GM21381 (cell line): ENCODE measurements at regions not wholly inside any gene's neighbourhood (a gene's known extent, or its start where the extent isn't known, plus 50 kb on each side); places are given as distances from the start of the nearest gene placed in this dataset.

Experiments used
- ATAC-seq: cut with Tn5 transposase; IDR thresholded peaks from one replicate; pipeline ENCODE4 v1.9.1; 2021; ENCODE audit warnings: mild to moderate bottlenecking, moderate library complexity; ENCODE audit not compliant: unreplicated experiment

GRCh38 chr12:91610561-91610960 lies 427.9 kb upstream of the DCN start:
- ATAC-seq = no peak

DNA sequence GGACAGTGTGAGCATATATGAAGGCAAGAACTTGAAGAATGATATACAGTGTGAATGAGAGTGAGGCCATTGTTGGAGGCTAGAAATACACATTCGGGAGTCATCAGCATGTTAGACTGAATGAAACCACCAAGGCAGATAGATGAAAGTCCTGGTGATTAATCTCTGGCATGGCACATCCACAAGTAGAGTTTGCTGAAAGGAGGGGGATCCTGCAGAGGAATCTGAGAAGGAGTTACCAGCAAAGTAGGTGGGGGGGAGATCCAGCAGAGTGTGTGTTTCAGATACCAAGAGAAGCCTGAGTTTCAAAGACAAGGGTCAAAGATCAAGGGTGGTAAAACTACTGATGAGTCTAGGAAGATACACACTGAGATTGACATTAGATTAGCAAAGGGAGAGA lies 426.7 kb upstream of the DCN start:
- no peak for ATAC-seq

GRCh38 chr12:91608542-91608941 lies 425.9 kb upstream of the DCN start:
- no peak for ATAC-seq

DNA sequence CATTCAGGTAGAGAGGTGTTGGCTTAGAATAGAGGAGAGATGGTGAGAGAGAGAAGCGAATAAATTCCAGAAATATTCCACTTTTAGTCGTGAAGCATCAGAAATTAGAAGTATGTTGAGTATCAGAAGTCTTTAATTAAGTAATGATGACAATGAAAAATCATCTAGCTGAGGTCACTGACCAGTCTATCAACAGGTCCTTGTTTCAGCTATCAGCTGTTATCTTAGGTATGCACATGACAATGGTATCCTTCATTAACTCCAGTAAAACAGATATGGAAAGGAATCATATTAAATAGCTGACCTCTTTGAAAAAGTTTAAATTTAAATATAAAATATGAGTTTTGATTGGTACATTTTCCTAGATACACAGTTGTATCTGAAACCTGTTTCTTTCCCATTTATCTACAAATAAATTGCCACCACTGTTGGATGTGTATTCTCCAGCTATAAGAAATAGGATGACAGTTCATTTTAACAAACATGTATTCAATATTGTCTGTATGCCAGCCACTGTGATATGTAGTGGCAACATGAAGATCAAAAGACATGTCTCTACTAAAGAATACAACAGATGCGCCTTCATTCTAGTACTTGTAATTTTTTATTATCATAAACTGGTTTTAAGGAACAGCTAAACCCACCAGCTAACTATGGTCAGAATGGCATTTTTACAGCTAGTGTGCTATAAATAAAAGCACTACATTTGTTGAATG lies 424.2 kb upstream of the DCN start:
- no peak for ATAC-seq

DNA sequence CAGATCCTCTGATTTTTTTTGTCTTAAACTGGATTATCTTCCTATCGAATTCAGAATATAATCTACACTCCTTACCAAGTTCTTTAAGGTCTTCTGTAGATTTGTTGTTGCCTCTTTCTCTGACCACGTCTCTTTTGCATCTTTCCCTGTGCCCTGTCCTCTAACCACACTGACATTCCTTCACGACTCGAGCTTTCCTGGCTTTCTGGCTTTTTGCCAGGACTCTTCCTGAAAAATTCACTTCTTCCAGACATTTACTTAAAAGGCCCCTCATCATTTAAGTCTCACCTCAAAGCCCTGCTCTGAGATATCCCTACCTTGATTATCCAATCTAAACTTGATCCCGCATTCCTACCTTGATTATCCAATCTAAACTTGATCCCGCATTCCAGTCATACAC lies 422.3 kb upstream of the DCN start:
- ATAC-seq = no peak

DNA sequence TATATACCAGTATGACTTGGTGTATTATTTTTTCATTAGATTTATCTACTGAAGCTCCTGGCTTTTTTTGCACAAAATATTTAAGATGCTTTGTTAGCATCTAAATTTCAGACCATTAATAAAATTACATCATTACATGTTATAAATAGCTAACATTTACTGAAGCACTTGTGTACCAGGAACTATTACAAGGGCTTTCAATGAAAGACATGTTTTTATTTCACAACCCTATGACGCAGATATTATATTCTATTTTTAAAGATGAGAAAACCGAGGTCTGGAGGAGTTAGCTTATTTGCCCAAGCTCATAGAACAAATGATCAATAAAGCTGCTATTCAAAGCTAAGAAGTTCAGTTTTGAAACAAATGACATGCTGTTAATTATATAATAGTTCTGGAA lies 420.4 kb upstream of the DCN start:
- no peak for ATAC-seq

DNA sequence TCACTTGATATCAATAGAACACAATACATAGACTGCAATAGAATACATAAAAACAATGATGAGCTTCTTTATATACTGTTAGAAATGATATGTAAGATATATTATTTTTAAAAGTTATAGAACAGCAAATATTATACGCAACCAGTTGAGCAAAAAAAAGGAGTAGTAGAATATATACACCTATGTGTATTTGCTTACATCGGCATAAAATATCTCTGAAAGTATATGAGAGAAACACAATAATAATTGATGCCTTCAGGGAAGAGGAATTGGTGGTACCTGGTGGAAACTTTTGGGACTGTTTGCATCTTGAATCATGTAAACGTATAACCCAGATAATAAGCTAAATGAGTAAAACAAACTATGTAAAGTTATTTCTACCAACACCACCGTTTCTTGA lies 418.4 kb upstream of the DCN start:
- no peak for ATAC-seq

DNA sequence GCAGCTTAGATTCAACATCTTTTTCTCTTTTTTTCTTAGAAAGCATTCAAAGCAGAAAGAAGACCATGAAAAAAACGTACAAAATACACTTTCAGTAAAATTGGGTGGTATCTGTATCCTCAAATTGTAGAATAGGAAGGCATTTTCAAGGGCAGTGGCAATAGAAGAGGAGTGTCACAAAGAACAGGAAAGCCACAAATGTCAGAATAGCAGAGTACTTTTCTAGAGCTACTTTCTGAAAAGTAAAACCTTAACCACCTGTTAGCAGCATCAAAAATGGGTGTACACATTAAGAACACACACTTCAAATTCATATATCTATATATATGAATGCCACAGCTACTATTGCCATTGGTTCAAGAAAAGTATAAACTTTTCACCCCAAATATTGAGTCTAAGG lies 412.1 kb upstream of the DCN start:
- no peak for ATAC-seq

DNA sequence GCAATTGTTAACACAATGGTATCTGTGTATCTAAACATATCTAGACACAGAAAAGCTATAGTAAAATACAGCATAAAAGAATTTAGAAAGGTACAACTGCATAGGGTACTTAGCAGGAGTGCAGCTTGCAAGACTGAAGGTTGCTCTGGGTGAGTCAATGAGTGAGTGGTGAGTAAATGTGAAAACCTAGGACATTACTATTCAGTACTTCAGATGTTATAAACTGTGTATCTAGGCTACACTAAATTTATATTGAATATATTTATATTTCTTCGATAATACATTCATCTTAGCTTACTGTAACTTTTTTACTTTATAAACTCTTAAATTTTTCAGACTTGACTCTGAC lies 409.0 kb upstream of the DCN start:
- no peak for ATAC-seq

DNA sequence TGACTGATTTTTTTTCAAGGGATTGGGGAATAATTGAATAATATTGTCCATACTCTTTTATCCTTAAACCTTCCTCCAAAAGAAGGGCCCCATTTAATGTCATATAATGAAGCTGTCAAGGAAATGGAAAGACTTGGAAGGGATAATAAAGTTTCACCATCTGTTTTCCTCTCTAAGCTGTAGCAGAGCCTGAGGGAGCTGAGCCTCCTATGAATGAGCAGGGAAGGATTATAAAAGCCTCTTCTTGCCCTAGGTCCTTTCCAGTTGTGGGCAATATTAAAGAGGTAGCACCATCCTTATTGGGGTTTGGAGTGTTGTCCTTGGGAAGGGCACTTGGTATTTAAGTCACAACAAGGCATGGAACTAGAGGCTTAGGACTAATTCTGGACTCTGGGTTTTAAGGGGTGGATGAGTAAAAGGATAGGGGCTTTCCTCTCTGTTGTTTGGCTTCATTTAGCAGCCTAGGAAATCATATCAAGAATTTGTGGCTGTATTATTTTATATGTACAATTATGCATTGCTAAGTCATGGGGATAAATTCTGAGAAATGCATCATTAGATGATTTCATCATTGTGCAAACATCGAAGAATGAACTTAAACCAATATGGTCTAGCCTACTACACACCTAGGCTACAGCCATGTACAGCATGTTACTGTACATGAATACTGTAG lies 408.5 kb upstream of the DCN start:
- no peak for ATAC-seq

DNA sequence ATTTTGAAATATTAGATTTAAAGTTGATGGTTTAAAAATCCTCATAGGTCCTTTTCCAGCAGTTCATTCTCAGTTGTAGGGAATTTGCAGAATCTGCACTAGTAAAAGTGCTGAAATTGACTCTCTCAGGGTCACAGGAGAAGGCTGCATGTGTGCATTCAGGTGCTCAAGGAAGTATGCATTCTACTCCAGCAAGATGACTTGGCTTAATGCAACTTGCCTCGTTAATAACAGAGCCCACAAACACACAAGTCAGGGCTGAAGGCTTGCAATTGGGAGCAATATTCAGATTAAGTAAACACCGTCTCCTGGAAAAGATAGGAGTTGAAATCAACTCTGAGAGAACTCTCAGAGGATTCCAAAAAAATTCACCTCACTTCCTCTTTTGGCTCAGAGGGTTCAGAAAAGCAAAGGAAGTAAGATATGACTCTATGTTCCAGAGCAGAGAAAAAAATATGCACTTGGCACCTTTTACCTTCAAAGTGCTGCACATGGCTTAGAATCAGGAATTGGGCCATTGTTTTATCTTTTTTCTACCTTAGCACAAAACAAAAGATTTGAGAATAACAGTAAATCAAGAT lies 406.3 kb upstream of the DCN start:
- ATAC-seq = no peak

GRCh38 chr12:91586015-91586414 lies 403.4 kb upstream of the DCN start:
- ATAC-seq = no peak

- ATAC-seq = no peak
Measured at GRCh38 chr12:91582811-91583210, 400.2 kb upstream of the DCN start.

- no peak for ATAC-seq
Measured at GRCh38 chr12:91579516-91580263, 397.1 kb upstream of the DCN start.

- ATAC-seq = no peak
Measured at GRCh38 chr12:91577586-91578539, 395.2 kb upstream of the DCN start.

DNA sequence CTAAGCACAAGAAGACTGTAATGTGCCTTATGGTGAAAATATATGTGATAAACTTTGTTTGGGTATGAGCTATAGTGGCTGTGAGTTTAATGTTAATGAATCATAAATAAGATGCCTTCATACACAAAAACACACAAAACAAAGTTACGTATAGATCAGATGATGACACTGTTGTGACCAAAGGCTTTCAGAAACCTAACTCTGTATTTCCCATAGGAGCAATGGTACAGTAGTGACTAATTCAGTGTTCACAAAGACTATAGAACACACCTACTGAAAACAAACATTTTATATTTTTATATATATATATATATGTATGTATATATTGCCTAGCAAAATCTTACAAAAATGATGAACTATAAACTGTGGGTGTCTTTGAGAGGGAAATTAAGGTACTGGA lies 393.8 kb upstream of the DCN start:
- ATAC-seq = no peak

DNA sequence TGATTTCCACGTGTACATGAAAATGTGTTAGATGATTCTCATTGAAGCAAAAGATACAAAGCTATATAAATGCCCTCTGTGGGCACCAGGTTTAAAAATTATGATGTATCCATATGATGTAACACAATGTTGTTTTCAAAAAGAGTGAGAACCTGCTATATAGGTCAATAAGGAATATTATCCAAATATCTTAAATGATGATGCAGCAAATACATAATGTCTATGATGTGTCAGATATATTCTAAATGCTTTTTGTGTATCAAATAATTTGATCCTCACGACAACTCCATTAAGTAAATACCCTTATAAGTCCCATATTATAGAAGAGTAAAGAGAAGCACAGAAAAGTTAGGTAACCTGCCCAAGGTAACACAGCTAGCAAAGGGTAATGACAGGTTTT lies 393.0 kb upstream of the DCN start:
- ATAC-seq = no peak

DNA sequence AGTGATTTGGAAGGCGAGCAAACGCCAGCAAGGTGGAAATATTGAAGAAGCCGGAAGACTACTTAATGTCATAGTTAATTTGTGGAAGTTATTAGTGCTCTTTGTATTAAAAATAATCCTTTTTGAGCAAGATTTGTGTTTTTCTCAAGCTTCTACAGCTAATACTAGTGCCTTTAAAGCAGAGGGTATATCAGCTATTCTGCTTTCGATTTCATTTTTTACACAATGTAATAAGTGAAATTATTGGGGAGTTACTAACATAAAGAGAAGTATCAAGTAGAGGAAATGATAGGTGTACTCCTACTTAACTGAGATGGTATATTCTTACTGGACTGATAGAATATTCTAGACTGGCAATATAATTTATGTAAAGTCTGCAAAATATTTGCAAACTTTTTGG lies 392.4 kb upstream of the DCN start:
- ATAC-seq = no peak

DNA sequence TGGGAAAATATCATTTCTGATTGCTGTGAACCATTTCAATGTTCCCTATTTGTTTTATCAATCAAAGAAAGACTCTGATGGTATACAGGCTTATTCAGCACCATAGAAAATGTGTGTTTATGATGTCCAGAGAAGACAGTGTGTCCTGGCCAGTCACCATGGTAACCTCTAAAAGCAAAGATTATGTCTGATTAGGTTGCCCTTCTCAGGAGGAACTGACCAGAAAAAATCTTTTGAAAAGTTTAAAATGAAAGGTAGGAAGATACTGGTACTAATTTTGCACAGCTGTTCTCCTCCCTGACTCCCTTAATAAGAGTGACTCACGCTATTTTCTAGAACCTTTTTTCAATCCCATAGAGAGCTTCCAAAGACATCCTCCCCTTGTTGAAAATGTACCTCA lies 391.8 kb upstream of the DCN start:
- no peak for ATAC-seq

- no peak for ATAC-seq
Measured at GRCh38 chr12:91572869-91573268, 390.3 kb upstream of the DCN start.

GRCh38 chr12:91567100-91567485 lies 384.5 kb upstream of the DCN start:
- ATAC-seq = no peak
